IMR-90 (cell line): ENCODE measurements at regions not wholly inside any gene's neighbourhood (a gene's known extent, or its start where the extent isn't known, plus 50 kb on each side); places are given as distances from the start of the nearest gene placed in this dataset.

Experiments
- CEBPB ChIP-seq: IDR thresholded peaks from 2 replicates; pipeline ENCODE4 v1.6.1; 2012; ENCODE audit warnings: low read depth, low read length, improper control_type of control experiment
- CTCF ChIP-seq: conservative IDR thresholded peaks from 2 replicates; pipeline ENCODE4 v1.5.1; 2012; ENCODE audit warnings: mild to moderate bottlenecking, low read depth, low read length, improper control_type of control experiment
- ELK1 ChIP-seq: fragments of 150-350 bp; IDR thresholded peaks from 2 replicates; pipeline ENCODE4 v1.6.1; 2016; ENCODE audit warnings: low read depth, mild to moderate bottlenecking, low read length, moderate library complexity, borderline replicate concordance
- MAZ ChIP-seq: IDR thresholded peaks from 2 replicates; pipeline ENCODE4 v1.6.1; 2012; ENCODE audit warnings: low read depth, mild to moderate bottlenecking, low read length, improper control_type of control experiment, moderate library complexity, borderline replicate concordance
- POLR2A ChIP-seq: IDR thresholded peaks from 2 replicates; pipeline ENCODE4 v1.6.1; 2012; ENCODE audit warnings: mild to moderate bottlenecking, low read depth, low read length
- RCOR1 ChIP-seq: IDR thresholded peaks from 2 replicates; pipeline ENCODE4 v1.6.1; 2012; ENCODE audit warnings: mild to moderate bottlenecking, low read length, improper control_type of control experiment; ENCODE audit not compliant: insufficient replicate concordance

- no peak for TF ChIP-seq ELK1
- no peak for TF ChIP-seq MAZ
- no peak for TF ChIP-seq CTCF
- TF ChIP-seq POLR2A: no peak
- TF ChIP-seq RCOR1: no peak
- no peak for TF ChIP-seq CEBPB
These were observed 178.7 kb upstream of the DPYD start for GRCh38 chr1:98099501-98099900.
